NCI-H748 (cell line): ENCODE measurements at regions not wholly inside any gene's neighbourhood (a gene's known extent, or its start where the extent isn't known, plus 50 kb on each side); places are given as distances from the start of the nearest gene placed in this dataset.

Source experiments
- DNase-seq: peaks from one replicate; lab custom pipeline; 2025; ENCODE audit not compliant: unreplicated experiment; lab: John Stamatoyannopoulos, UW

- no peak for DNase-seq
Measured at GRCh38 chr10:31720546-31720945, 208.1 kb downstream of the ARHGAP12 start.

- DNase-seq: no peak
Measured at GRCh38 chr10:31709476-31709875, 219.2 kb downstream of the ARHGAP12 start.

GRCh38 chr10:31709028-31709427 lies 219.6 kb downstream of the ARHGAP12 start:
- no peak for DNase-seq

GRCh38 chr10:31708474-31708873 lies 220.2 kb downstream of the ARHGAP12 start:
- DNase-seq: no peak

- no peak for DNase-seq
Measured at GRCh38 chr10:31708046-31708445, 220.6 kb downstream of the ARHGAP12 start.

- DNase-seq: no peak
Measured at GRCh38 chr10:31707093-31708039, 221.3 kb downstream of the ARHGAP12 start.

- no peak for DNase-seq
Measured at GRCh38 chr10:31706464-31707092, 222.1 kb downstream of the ARHGAP12 start.

GRCh38 chr10:31705136-31705535 lies 223.5 kb downstream of the ARHGAP12 start:
- no peak for DNase-seq

GRCh38 chr10:31704195-31704594 lies 224.4 kb downstream of the ARHGAP12 start:
- DNase-seq: no peak

GRCh38 chr10:31702954-31703353 lies 225.7 kb downstream of the ARHGAP12 start:
- no peak for DNase-seq

GRCh38 chr10:31702005-31702404 lies 226.6 kb downstream of the ARHGAP12 start:
- DNase-seq: no peak

GRCh38 chr10:31701546-31701945 lies 227.1 kb downstream of the ARHGAP12 start:
- no peak for DNase-seq

GRCh38 chr10:31700181-31700611 lies 228.4 kb downstream of the ARHGAP12 start:
- no peak for DNase-seq

- no peak for DNase-seq
Measured at GRCh38 chr10:31698181-31698830, 230.3 kb downstream of the ARHGAP12 start.

GRCh38 chr10:31697271-31698180 lies 231.1 kb downstream of the ARHGAP12 start:
- no peak for DNase-seq

- DNase-seq: no peak
Measured at GRCh38 chr10:31694929-31695837, 233.4 kb downstream of the ARHGAP12 start.

- DNase-seq: no peak
Measured at GRCh38 chr10:31694126-31694685, 234.4 kb downstream of the ARHGAP12 start.

- DNase-seq: no peak
Measured at GRCh38 chr10:31693491-31693890, 235.1 kb downstream of the ARHGAP12 start.

GRCh38 chr10:31689233-31689632 lies 239.4 kb downstream of the ARHGAP12 start:
- DNase-seq: no peak
